ENCODE measurements at regions not wholly inside any gene's neighbourhood (a gene's known extent, or its start where the extent isn't known, plus 50 kb on each side); places are given as distances from the start of the nearest gene placed in this dataset.

DNA sequence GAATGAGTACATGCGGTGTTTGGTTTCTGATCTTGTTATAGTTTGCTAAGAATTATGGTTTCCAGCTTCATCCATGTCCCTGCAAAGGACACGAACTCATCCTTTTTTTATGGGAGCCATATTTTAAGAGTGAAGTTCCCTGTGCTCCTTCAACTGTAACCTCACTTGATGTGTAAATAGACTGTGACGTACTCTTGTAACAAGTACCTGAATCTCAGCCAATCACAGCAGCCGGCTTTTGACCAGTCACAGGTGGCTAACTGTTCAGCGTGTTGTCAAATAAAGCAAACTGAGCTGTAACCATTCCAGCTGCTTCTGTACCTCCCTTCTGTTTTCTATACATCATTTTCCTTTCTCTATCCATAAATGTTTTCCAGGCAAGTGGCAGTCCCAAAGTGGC lies 774.3 kb upstream of the HS6ST1 start:
- no peak overlapping the region for H3K4me3 ChIP-seq (ENCODE audit: low read depth in 1 of 3, low read length in 3 of 3)
- no peaks in the 10 kb centered on the region for H3K4me1 ChIP-seq (ENCODE audit: control insufficient read depth in 4 of 4, insufficient read depth in 4 of 4, low read length in 3 of 4)
- H3K27ac ChIP-seq (ENCODE audit: low read depth in 1 of 2, low read length in 2 of 2) = no peak overlapping the region
- DNase-seq (ENCODE audit: low spot score) = no peak
- no peak overlapping the region for H3K9ac ChIP-seq (ENCODE audit: low read depth in 1 of 2, low read length in 2 of 2)
- H3K36me3 ChIP-seq (ENCODE audit: control insufficient read depth in 4 of 4, insufficient read depth in 3 of 4, low read depth in 1 of 4, low read length in 3 of 4) = no peaks in the 10 kb centered on the region
- no peaks in the 10 kb centered on the region for H3K27me3 ChIP-seq (ENCODE audit: control insufficient read depth in 4 of 4, insufficient read depth in 4 of 4, low read length in 3 of 4)
- 81% methylated on average over 5 of the region's 5 CpGs for WGBS
- TF ChIP-seq TAF1 (conservative IDR thresholded peaks at IDR 0.05) (no peak), FOXA2 (IDR thresholded peaks at IDR 0.05) (no peak), JUND (IDR thresholded peaks at IDR 0.05) (no peak), SP1 (IDR thresholded peaks at IDR 0.05) (no peak), NR2F2 (IDR thresholded peaks at IDR 0.05) (no peak), CTCF (IDR thresholded peaks at IDR 0.05; ENCODE audit: low read depth, low read length, missing input control) (no peak), MAX (IDR thresholded peaks at IDR 0.05) (no peak), ATF3 (IDR thresholded peaks at IDR 0.05) (no peak)
- H3K9me3 ChIP-seq (ENCODE audit: control insufficient read depth in 4 of 4, low read length in 3 of 4) = no peaks in the 10 kb centered on the region

GRCh38 chr2:129101186-129101585 lies 782.5 kb upstream of the HS6ST1 start:
- 77% methylated on average over 2 of the region's 2 CpGs for WGBS
- Histone ChIP-seq H3K9me3 (ENCODE audit: control insufficient read depth in 4 of 4, low read length in 3 of 4) (no peaks in the 10 kb centered on the region), H3K4me3 (ENCODE audit: low read depth in 1 of 3, low read length in 3 of 3) (no peak overlapping the region), H3K9ac (ENCODE audit: low read depth in 1 of 2, low read length in 2 of 2) (no peak overlapping the region), H3K36me3 (ENCODE audit: control insufficient read depth in 4 of 4, insufficient read depth in 3 of 4, low read depth in 1 of 4, low read length in 3 of 4) (no peaks in the 10 kb centered on the region), H3K4me1 (ENCODE audit: control insufficient read depth in 4 of 4, insufficient read depth in 4 of 4, low read length in 3 of 4) (no peaks in the 10 kb centered on the region), H3K27ac (ENCODE audit: low read depth in 1 of 2, low read length in 2 of 2) (no peak overlapping the region), H3K27me3 (ENCODE audit: control insufficient read depth in 4 of 4, insufficient read depth in 4 of 4, low read length in 3 of 4) (no peaks in the 10 kb centered on the region)
- no peak for DNase-seq (ENCODE audit: low spot score)
- TF ChIP-seq FOXA2 (IDR thresholded peaks at IDR 0.05) = no peak
- TF ChIP-seq HNF4A (conservative IDR thresholded peaks at IDR 0.05) = no peak
- TF ChIP-seq TAF1 (conservative IDR thresholded peaks at IDR 0.05) = no peak
- no peak for TF ChIP-seq YY1 (IDR thresholded peaks at IDR 0.05)
- no peak for TF ChIP-seq SP1 (IDR thresholded peaks at IDR 0.05)
- no peak for TF ChIP-seq CTCF (IDR thresholded peaks at IDR 0.05; ENCODE audit: low read depth, low read length, missing input control)
- TF ChIP-seq MAX (IDR thresholded peaks at IDR 0.05) = no peak

DNA sequence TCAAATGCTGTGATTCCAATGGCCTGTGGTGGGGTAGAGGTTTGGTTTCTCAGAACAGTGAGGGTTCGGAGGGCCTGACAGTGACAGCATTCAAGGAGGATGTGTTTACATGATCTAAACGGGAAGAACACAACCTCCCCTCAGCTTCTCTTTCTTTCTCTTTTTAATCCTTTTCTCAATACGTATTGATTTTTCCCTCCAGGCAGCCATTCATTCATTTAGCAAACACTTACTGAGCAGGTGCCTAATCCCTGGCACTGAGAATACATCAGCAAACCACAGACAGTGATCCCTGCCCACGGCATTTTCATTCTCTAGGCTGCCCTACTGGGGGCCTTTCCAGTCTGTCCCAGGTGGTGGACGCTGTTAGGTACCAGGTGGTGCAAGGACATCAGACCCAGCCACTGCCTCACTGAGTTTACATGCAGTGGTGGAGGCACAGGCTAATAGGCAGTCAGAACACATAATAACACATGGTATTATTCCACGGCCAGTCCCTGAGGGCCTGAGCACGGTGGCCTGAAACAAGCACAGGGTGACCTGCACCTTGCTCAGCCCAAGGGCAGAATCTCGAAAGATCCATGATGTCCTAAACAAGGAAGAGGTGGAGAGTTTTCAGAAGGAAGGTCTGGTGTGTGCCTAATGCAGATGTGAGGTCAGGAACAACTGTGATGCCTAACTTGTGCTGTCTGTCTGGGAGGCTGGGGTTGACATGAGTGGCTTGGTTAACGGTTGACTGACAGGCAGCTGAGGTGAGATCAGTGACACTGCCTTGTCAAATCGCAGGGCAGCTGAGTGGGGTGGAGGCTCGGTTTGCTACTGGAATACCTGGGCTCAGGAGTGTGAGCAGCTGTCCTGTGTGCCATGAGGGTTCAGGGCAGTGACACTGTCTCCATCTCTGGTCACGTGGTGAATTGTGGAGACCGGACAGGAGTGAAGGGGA lies 785.5 kb upstream of the HS6ST1 start:
- no peaks in the 10 kb centered on the region for H3K36me3 ChIP-seq (ENCODE audit: control insufficient read depth in 4 of 4, insufficient read depth in 3 of 4, low read depth in 1 of 4, low read length in 3 of 4)
- no peak overlapping the region for H3K27ac ChIP-seq (ENCODE audit: low read depth in 1 of 2, low read length in 2 of 2)
- no peaks in the 10 kb centered on the region for H3K4me1 ChIP-seq (ENCODE audit: control insufficient read depth in 4 of 4, insufficient read depth in 4 of 4, low read length in 3 of 4)
- no peaks in the 10 kb centered on the region for H3K27me3 ChIP-seq (ENCODE audit: control insufficient read depth in 4 of 4, insufficient read depth in 4 of 4, low read length in 3 of 4)
- no peak for TF ChIP-seq HNF4A (conservative IDR thresholded peaks at IDR 0.05)
- no peak for TF ChIP-seq EGR1 (IDR thresholded peaks at IDR 0.05; ENCODE audit: low read depth in 2 of 2)
- TF ChIP-seq SP1 (IDR thresholded peaks at IDR 0.05) = no peak
- TF ChIP-seq GABPA (IDR thresholded peaks at IDR 0.05 in 1 of 2, conservative IDR thresholded peaks at IDR 0.05 in 1 of 2) = no peak
- TF ChIP-seq ZBTB33 (IDR thresholded peaks at IDR 0.05) = no peak
- no peak for TF ChIP-seq MAX (IDR thresholded peaks at IDR 0.05)
- TF ChIP-seq RAD21 (IDR thresholded peaks at IDR 0.05) = no peak
- TF ChIP-seq FOXA2 (IDR thresholded peaks at IDR 0.05) = no peak
- TF ChIP-seq RXRA (IDR thresholded peaks at IDR 0.05) = no peak
- no peak for TF ChIP-seq HNF4G (IDR thresholded peaks at IDR 0.05)
- WGBS = 71% methylated on average over 13 of the region's 13 CpGs
- H3K9me3 ChIP-seq (ENCODE audit: control insufficient read depth in 4 of 4, low read length in 3 of 4) = no peaks in the 10 kb centered on the region
- H3K4me3 ChIP-seq (ENCODE audit: low read depth in 1 of 3, low read length in 3 of 3) = no peak overlapping the region
- no peak overlapping the region for H3K9ac ChIP-seq (ENCODE audit: low read depth in 1 of 2, low read length in 2 of 2)
- DNase-seq (ENCODE audit: low spot score) = no peak

All from liver (tissue), 8 donors.